Epidermal melanocyte (primary cell): ENCODE measurements at regions not wholly inside any gene's neighbourhood (a gene's known extent, or its start where the extent isn't known, plus 50 kb on each side); places are given as distances from the start of the nearest gene placed in this dataset.
"Not testable (repeated sequence)": the region's sequence is repeated elsewhere in the genome, so short reads cannot be mapped to it uniquely, and the experiment has no call there.

Experiments
- DNase-seq: peaks from one replicate; pipeline ENCODE4 v3.0.0; 2011; ENCODE audit warnings: low spot score; ENCODE audit not compliant: insufficient read length

DNA sequence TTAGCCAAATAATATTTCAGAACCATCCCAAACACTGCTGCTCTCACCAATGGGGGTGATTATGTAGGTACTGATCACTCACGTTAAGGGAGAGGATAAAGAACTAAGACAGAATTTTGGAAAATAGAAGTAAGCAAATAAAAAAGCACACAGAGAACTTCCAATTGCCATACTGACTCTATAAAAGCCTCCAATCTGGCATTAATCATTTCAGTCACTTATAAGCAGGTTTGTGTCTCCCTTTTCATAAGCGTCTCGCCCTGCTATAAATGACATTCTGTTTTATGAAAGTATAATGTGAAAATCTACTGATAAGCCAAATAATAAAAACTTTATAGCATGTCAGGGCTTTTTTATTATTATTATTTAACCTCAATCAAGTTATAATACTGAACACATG, 435.2 kb downstream of the ETNK1 start:
- DNase-seq, result no peak

DNA sequence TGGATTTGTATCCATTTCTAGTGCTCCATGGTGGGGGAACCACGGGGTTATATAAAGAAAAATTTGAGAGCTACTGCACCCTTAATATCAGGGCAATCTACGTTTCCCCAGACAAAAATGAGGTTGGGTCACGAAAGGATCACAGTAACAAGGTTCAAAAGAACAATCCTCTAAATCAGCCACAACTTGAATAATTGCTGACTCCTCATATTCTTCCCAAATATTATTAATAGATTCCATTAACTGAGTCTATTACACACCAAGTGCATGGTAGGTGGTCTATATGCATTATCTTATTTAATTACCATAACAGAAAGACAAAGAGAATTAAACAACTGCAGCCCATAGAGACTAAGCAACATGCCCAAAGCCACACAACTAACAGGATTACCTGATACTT, 438.2 kb downstream of the ETNK1 start:
- DNase-seq, result no peak

- DNase-seq, result no peak
Observed at GRCh38 chr12:23066095-23066494, 441.1 kb downstream of the ETNK1 start.

- DNase-seq, result no peak
Observed at GRCh38 chr12:23083267-23083666, 458.3 kb downstream of the ETNK1 start.

- no peak for DNase-seq
Observed at GRCh38 chr12:23084236-23084995, 459.4 kb downstream of the ETNK1 start.

DNA sequence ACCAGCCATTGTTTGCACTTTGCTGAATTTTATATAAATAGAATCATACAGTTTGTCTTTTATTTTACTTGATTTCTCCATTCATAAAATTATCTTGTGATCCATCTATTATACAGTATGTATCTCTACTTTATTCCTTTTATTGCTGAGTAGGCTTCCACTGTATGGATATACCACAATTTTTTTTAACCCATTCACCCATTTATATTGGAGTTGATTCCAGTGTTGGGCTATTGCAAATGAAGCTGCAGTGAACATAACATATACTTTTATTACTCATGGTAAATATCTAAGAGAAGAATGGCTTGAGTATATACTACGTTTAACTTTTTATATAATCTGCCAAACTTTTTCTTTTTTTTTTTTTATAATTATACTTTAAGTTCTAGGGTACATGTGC, 463.6 kb downstream of the ETNK1 start:
- no peak for DNase-seq

- no peak for DNase-seq
Observed at GRCh38 chr12:23093488-23093887, 468.5 kb downstream of the ETNK1 start.

GRCh38 chr12:23096321-23096720, 471.4 kb downstream of the ETNK1 start:
- no peak for DNase-seq

- no peak for DNase-seq
Observed at GRCh38 chr12:23098110-23098509, 473.1 kb downstream of the ETNK1 start.

- DNase-seq, result peak; percentile 50
Observed at GRCh38 chr12:23098517-23098916, 473.5 kb downstream of the ETNK1 start.

DNA sequence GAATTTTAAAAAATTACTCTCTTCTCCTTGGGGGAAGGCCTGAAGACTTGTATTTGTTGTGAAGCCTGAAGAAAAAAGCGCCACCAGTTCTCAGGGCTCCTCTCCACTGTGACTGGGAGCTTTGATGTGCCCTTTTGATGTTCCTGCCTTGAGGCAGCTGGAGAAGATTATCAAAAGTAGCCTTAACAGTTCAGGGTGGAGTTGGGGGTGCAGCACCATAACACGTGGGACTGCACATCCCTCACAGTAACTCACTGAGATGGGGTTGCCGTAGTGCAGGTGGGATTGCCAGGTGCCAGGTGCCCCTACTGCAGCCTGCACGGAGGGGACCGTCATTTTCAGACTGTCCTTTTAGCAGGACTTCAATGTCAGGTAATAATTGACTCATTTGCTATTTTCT, 474.1 kb downstream of the ETNK1 start:
- no peak for DNase-seq

GRCh38 chr12:23099604-23100003, 474.6 kb downstream of the ETNK1 start:
- no peak for DNase-seq

- DNase-seq, result no peak
Observed at GRCh38 chr12:23108957-23109356, 484.0 kb downstream of the ETNK1 start.

DNA sequence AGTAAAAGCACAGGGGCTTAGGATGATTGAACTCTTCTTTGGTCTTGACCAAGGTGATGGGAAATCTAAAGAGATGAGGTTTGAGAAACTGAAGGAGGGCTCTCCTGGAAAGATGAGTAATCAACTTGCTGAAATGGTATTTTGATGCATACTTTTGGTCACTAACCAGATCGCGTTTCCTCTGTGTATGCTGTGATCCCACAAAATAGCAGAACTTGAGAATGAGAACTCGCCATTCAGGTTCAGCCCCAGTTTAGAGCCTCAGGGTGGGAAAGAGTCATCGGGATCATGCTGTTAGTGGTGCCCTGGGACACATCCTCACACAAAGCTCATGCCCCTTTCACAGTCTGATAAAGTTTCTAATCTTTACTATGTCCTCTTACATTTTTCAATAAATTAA, 488.8 kb downstream of the ETNK1 start:
- DNase-seq, result no peak

DNA sequence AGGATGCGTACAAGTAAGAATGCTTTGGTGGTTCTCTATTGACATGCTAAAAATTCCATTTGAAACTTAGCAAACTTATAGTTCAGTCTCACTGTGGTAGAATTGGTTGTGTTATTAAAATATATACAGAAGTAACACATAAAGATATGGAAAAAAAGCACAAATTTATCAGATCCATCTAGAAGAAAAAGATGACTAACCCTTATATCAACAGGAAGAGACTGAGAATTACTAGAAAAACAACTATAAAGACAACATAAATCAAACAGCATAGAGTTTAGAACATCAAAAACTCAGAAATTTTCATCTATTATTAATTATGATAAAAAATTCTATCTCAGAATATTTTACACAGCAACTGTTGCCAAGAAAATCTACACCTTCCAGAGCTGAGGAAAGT, 491.0 kb downstream of the ETNK1 start:
- DNase-seq, result no peak

- no peak for DNase-seq
Observed at GRCh38 chr12:23126794-23127193, 501.8 kb downstream of the ETNK1 start.

DNA sequence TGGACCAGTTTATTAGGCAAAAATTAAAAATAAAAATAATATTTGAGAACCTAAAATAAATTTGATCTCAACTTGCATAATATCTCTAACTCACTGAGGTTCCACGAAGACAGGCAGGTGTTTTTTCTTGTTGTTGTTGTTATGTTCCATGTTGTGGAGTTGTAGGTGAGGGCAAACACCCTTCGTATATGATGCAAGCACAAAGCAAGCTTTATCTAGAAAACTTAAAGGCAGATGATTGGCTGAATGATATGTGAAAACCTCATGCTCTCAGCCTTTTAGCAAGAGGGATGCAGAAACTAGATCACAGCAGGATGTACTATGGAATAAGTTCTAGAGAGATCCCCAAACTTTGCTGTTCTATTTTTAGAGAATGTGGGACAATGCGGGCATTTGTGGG, 502.7 kb downstream of the ETNK1 start:
- no peak for DNase-seq

- no peak for DNase-seq
Observed at GRCh38 chr12:23128462-23128861, 503.5 kb downstream of the ETNK1 start.

- no peak for DNase-seq
Observed at GRCh38 chr12:23132357-23132756, 507.4 kb downstream of the ETNK1 start.

DNA sequence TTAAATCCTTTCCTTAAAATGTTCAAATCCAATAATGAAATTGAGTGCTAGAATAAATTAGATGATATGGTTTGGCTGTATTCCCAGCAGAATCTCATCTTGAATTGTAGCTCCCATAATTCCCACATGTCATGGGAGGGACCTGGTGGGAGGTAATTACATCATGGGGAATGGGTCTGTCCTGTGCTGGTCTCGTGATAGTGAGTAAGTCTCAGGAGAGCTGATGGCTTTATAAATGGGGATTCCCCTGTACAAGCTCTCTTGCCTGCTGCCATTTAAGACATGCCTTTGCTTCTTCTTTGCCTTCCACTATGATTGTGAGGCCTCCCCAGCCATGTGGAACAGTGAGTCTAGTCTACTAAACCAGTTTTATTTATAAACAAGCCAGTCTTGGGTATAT, 508.5 kb downstream of the ETNK1 start:
- no peak for DNase-seq

GRCh38 chr12:23139026-23139425, 514.1 kb downstream of the ETNK1 start:
- DNase-seq, result no peak

DNA sequence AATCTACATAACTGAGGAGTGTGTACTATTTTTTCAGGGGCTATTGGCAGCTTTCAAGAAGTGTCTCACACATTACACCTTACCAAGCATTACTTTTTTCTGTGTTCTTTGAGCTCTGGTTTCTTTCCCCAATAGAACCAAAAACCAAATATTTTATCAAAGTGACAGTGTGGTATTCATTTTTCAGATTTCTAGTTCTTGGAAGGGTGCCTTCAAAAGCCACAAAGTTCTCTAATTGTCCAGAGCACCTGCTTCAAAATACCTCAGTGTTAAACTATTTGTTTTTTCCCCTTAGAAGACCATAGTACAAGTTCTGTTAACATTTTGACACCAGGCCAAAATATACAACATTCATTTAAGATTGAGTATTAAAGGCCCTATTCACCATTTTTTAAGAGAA, 515.7 kb downstream of the ETNK1 start:
- DNase-seq, result no peak

DNA sequence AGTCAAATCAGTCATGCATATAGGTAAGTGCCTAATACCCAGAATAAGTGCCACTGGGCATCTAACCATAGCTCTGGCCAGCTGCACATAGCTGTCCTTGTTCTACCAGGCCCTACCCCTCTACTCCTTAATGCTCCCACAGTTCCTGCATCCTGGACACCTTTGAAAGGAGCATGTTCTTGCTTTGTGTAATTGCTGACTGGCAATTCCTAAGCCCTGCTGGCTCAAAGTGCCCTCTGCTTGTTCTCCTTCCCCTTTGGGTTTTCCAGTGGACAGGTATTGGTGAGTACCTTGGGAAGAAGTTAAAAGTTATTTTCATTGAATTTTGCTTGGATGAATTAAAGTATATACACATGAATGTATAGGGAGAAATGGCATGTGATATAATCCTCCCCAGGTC, 516.4 kb downstream of the ETNK1 start:
- no peak for DNase-seq

- DNase-seq, result not testable (repeated sequence)
Observed at GRCh38 chr12:23146070-23146469, 521.1 kb downstream of the ETNK1 start.
